Chondrocyte (in vitro differentiated cells): ENCODE measurements at regions not wholly inside any gene's neighbourhood (a gene's known extent, or its start where the extent isn't known, plus 50 kb on each side); places are given as distances from the start of the nearest gene placed in this dataset.
A peak's percentile ranks its signal among the peaks of the same experiment; 100 is the strongest.

Experiments
- DNase-seq: peaks from one replicate; pipeline ENCODE4 v3.0.0; 2021; ENCODE audit warnings: mixed read lengths, low spot score
- H3K27ac Mint-ChIP-seq: one replicate; pipeline ENCODE4 v1.8.0; 2021; ENCODE audit warnings: mild to moderate bottlenecking, moderate library complexity, mixed read lengths; ENCODE audit not compliant: unreplicated experiment
- H3K27me3 Mint-ChIP-seq: 2 replicates; pipeline ENCODE4 v1.8.0; 2021; ENCODE audit warnings: low read depth, mixed read lengths
- H3K36me3 Mint-ChIP-seq: 2 replicates; pipeline ENCODE4 v1.8.0; 2021; ENCODE audit warnings: low read depth, mixed read lengths
- H3K4me1 Mint-ChIP-seq: 2 replicates; pipeline ENCODE4 v1.8.0; 2021; ENCODE audit warnings: low read depth, mild to moderate bottlenecking, mixed read lengths
- H3K4me3 Mint-ChIP-seq: one replicate; pipeline ENCODE4 v1.8.0; 2021; ENCODE audit warnings: mild to moderate bottlenecking, moderate library complexity, mixed read lengths; ENCODE audit not compliant: unreplicated experiment
- H3K9me3 Mint-ChIP-seq: 2 replicates; pipeline ENCODE4 v1.8.0; 2021; ENCODE audit warnings: low read depth, mixed read lengths
- TF ChIP-seq, protein P1 (sequence below): fragments of 200-600 bp; sonication (generic); IDR thresholded peaks from 2 replicates; pipeline ENCODE4 v1.5.0; 2021; ENCODE audit warnings: antibody characterized with exemption, mild to moderate bottlenecking, moderate library complexity

DNA sequence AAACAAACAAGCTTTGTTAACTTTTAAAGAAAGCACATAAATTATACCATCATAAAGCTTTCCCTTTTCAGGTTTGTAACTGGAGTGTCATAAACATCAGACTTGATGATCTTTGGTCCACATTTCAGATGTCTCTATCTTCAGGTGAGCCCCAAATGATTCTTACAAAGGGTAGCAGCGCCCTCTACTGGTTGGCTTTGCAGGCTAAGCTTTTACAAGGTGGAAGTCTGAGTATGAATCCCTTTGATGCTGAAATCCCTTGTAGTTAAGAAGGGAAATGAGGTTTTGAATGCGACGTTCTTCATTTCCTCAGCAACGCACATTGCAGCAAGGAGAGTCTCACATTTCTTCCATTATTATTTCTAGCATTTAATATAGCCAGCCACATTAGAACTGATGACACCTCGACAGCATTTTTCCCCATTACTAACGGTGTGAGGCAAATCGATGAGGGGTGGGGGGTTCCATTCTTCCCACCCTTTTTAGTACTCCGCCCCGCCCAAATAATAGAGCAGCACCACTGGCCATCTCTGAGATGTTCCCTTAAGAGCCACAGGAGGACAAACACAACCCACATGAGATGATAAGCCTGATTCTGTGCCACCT, 126.3 kb upstream of the NT5E start:
- TF ChIP-seq, protein P1, sequence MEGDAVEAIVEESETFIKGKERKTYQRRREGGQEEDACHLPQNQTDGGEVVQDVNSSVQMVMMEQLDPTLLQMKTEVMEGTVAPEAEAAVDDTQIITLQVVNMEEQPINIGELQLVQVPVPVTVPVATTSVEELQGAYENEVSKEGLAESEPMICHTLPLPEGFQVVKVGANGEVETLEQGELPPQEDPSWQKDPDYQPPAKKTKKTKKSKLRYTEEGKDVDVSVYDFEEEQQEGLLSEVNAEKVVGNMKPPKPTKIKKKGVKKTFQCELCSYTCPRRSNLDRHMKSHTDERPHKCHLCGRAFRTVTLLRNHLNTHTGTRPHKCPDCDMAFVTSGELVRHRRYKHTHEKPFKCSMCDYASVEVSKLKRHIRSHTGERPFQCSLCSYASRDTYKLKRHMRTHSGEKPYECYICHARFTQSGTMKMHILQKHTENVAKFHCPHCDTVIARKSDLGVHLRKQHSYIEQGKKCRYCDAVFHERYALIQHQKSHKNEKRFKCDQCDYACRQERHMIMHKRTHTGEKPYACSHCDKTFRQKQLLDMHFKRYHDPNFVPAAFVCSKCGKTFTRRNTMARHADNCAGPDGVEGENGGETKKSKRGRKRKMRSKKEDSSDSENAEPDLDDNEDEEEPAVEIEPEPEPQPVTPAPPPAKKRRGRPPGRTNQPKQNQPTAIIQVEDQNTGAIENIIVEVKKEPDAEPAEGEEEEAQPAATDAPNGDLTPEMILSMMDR: peak; percentile 94
- H3K4me3 Mint-ChIP-seq: no peak overlapping the region
- peaks cover 5% of the 10 kb centered on the region for H3K9me3 Mint-ChIP-seq
- H3K4me1 Mint-ChIP-seq: no peaks in the 10 kb centered on the region
- peaks cover 2% of the 10 kb centered on the region for H3K36me3 Mint-ChIP-seq
- peaks cover 40% of the 10 kb centered on the region for H3K27me3 Mint-ChIP-seq
- DNase-seq: no peak
- no peak overlapping the region for H3K27ac Mint-ChIP-seq

DNA sequence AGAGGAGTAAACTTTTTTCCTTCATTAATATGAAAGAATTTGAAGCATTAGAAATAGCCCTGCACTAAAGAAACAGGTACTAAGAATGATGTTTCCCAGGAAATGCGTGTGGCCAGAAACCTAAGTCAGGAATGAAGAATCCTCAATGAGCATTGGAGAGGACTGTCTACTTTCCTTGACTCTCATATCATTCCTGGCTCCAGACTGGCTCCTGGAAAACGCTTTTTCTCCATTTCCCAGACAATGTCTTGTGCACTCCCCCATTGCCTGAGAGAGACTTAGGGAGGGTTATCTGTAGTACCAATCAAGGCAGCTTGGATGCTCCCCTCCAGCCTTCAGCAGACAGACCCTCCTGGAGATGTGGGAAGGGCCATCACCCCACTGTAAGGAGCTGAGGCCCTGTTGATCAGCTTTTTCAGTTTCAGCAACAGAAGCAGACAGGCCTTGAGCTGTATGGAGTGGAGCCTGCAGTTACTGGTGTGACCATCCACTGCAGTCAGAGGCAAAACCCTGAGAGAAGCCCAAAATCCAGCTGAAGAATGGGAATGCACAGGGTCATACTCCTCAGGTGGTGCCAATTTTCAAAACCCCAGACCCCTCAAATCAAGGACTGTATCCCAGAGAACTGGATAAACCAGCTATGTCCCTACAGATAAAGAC, 127.3 kb upstream of the NT5E start:
- Mint-ChIP-seq H3K27ac (no peak overlapping the region), H3K9me3 (peaks cover 8% of the 10 kb centered on the region), H3K4me1 (no peaks in the 10 kb centered on the region), H3K36me3 (peaks cover 2% of the 10 kb centered on the region), H3K27me3 (peaks cover 37% of the 10 kb centered on the region), H3K4me3 (no peak overlapping the region)
- TF ChIP-seq, protein P1: no peak
- DNase-seq: no peak

DNA sequence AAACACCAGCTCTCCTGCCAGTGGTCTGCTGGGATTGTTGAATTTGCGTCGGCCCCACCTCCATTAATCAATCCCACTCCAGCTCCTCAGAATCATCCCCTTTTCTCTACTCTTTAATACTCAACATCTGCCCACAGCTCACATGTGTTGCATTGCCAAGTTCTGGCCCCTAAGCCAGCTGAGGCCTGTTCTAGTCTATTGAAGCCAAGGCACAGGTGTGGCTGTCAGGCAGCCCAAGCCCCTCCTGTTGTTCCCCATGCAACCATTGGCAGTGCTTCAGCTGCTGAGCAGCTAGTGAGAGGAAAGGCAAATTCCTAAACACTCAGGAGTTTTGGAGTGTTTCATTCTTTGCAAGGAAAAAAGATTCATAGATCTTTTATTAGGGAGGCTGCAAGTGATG, 128.0 kb upstream of the NT5E start:
- H3K36me3 Mint-ChIP-seq: peaks cover 2% of the 10 kb centered on the region
- no peak overlapping the region for H3K27ac Mint-ChIP-seq
- H3K4me1 Mint-ChIP-seq: no peaks in the 10 kb centered on the region
- TF ChIP-seq, protein P1: no peak
- H3K4me3 Mint-ChIP-seq: no peak overlapping the region
- peaks cover 32% of the 10 kb centered on the region for H3K27me3 Mint-ChIP-seq
- DNase-seq: no peak
- H3K9me3 Mint-ChIP-seq: peaks cover 12% of the 10 kb centered on the region

DNA sequence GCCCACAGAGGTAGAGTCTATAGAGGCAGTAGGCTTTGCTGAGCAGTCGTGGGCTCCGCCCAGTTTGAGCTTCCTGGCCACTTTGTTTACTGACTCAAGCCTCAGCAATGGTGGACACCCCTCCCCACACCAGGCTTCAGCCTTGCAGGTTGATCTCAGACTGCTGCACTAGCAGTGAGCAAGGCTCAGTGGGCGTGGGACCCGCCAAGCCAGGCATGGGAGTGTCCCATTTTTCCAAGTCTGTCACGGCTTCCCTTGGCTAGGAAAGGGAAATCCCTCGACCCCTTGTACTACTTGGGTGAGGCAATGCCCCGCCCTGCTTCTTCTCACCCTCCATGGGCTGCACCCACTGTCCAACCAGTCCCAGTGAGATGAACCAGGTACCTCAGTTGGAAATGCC, 135.3 kb upstream of the NT5E start:
- H3K36me3 Mint-ChIP-seq: no peaks in the 10 kb centered on the region
- H3K4me1 Mint-ChIP-seq: no peaks in the 10 kb centered on the region
- no peak overlapping the region for H3K27ac Mint-ChIP-seq
- no peak for DNase-seq
- H3K4me3 Mint-ChIP-seq: no peak overlapping the region
- peaks cover 27% of the 10 kb centered on the region for H3K9me3 Mint-ChIP-seq
- TF ChIP-seq, protein P1: no peak
- H3K27me3 Mint-ChIP-seq: peaks cover 14% of the 10 kb centered on the region

DNA sequence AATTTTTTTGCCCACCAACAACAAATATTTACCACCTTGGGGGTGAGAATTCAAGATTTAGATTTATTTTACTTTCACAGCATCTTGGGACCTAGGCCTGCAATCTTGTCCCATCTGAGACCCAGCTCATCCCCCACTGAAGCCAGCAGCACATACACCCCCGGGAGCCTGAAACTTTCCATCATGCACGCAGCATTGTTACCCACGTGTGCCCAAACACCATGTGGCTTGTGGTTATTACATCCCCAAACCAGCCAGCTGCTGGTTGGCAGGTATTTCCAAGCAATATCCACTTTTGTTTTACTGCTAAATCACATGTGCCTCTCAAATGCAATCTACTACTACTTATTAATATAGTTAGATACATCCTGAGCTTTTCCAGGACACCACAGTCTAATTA, 149.3 kb upstream of the NT5E start:
- TF ChIP-seq, protein P1: no peak
- Mint-ChIP-seq H3K4me1 (no peaks in the 10 kb centered on the region), H3K9me3 (no peaks in the 10 kb centered on the region), H3K27me3 (peaks cover 44% of the 10 kb centered on the region), H3K27ac (no peak overlapping the region), H3K4me3 (no peak overlapping the region), H3K36me3 (no peaks in the 10 kb centered on the region)
- no peak for DNase-seq
